GM12865 (cell line): ENCODE measurements at regions not wholly inside any gene's neighbourhood (a gene's known extent, or its start where the extent isn't known, plus 50 kb on each side); places are given as distances from the start of the nearest gene placed in this dataset.

Source experiments
- DNase-seq: peaks from one replicate; pipeline ENCODE4 v3.0.0; 2010; ENCODE audit warnings: low read depth
- H3K4me3 ChIP-seq: 2 replicates; pipeline ENCODE4 v1.5.1; 2011; ENCODE audit warnings: mild to moderate bottlenecking, low read depth, low read length, control low read depth
- CTCF ChIP-seq: IDR thresholded peaks from 2 replicates; pipeline ENCODE4 v1.5.1; 2011; ENCODE audit warnings: low read length, control low read depth, low read depth, inconsistent platforms; ENCODE audit not compliant: insufficient read depth; ENCODE audit errors: missing control alignments

- H3K4me3 ChIP-seq = no peak overlapping the region
Observed at GRCh38 chr7:25803117-25803887, 348.7 kb upstream of the NFE2L3 start.

DNA sequence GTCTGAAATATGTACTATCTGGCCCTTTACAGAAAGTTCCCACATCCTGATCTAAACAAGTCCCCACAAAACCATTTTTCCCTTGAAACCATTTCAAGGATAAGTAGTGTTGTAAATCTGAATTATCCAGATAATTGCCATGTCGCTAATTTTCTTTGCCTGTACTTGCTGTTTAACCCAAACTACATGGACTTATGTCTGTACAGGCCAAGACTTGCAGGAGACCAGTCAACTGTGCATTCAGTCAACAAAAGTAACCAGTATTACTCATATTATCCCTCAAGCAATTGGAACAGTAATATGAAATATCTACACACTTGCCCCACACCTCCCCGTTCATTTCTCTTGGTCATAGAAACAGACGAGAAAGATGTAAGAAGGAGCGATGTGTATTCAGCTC lies 347.8 kb upstream of the NFE2L3 start:
- DNase-seq = peak; percentile 36
- TF ChIP-seq CTCF = no peak
- H3K4me3 ChIP-seq = no peak overlapping the region

More at GRCh38 chr7:25803117-25803887, 348.7 kb upstream of the NFE2L3 start:
- TF ChIP-seq CTCF = no peak
- peak; percentile 45 for DNase-seq

GRCh38 chr7:25805027-25805687 lies 346.8 kb upstream of the NFE2L3 start:
- H3K4me3 ChIP-seq = no peak overlapping the region
- no peak for TF ChIP-seq CTCF
- no peak for DNase-seq

GRCh38 chr7:25807086-25807611 lies 344.8 kb upstream of the NFE2L3 start:
- DNase-seq = no peak
- TF ChIP-seq CTCF = no peak
- H3K4me3 ChIP-seq = no peak overlapping the region

DNA sequence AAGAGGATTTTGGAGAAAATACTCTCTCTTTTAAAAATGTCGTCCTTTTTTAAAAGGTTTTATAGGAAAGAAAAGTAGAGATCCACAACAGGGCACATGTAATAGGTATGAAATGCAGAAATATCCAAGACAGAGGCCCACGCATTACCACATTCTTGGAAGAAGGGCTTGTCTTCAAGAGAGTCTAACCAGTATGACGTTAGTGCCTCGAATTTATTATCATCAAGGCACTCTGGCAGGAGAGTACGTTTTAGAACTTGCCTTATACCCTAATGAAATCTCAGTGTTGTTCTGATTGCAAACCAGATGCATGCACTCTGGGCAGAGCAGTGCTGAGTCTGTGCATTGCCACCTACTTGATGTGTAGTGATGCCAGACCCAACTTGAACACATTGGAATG lies 342.6 kb upstream of the NFE2L3 start:
- TF ChIP-seq CTCF = no peak
- H3K4me3 ChIP-seq = no peak overlapping the region
- no peak for DNase-seq

GRCh38 chr7:25812086-25812850 lies 339.7 kb upstream of the NFE2L3 start:
- no peak for DNase-seq
- no peak for TF ChIP-seq CTCF

More at GRCh38 chr7:25812086-25812850, 339.7 kb upstream of the NFE2L3 start:
- H3K4me3 ChIP-seq = no peak overlapping the region
